H9 (cell line): ENCODE measurements at regions not wholly inside any gene's neighbourhood (a gene's known extent, or its start where the extent isn't known, plus 50 kb on each side); places are given as distances from the start of the nearest gene placed in this dataset.

Source experiments
- DNase-seq: peaks from one replicate; pipeline ENCODE4 v3.0.0-alpha.2; 2017
- H2AFZ ChIP-seq: one replicate; pipeline ENCODE4 v1.6.1; 2013; ENCODE audit warnings: mild to moderate bottlenecking, low read length, control low read depth, moderate library complexity
- H2AK5ac ChIP-seq: 2 replicates; pipeline ENCODE4 v1.6.1; 2013; ENCODE audit warnings: low read length, control low read depth, mixed read lengths; ENCODE audit not compliant: insufficient read length
- H2BK120ac ChIP-seq: one replicate; pipeline ENCODE4 v1.6.1; 2013; ENCODE audit warnings: low read depth, mild to moderate bottlenecking, low read length, control low read depth, inconsistent platforms; ENCODE audit not compliant: poor library complexity, severe bottlenecking
- H2BK12ac ChIP-seq: 2 replicates; pipeline ENCODE4 v1.6.1; 2013; ENCODE audit warnings: low read length, control low read depth, mixed read lengths, low read depth; ENCODE audit not compliant: insufficient read length
- H2BK15ac ChIP-seq: 2 replicates; pipeline ENCODE4 v1.6.1; 2013; ENCODE audit warnings: low read depth, low read length, control low read depth
- H2BK20ac ChIP-seq: one replicate; pipeline ENCODE4 v1.6.1; 2013; ENCODE audit warnings: low read depth, mild to moderate bottlenecking, low read length, control low read depth, inconsistent platforms; ENCODE audit not compliant: poor library complexity, severe bottlenecking
- H2BK5ac ChIP-seq: 2 replicates; pipeline ENCODE4 v1.6.1; 2013; ENCODE audit warnings: low read length, control low read depth, mixed read lengths; ENCODE audit not compliant: insufficient read length
- H3K14ac ChIP-seq: 2 replicates; pipeline ENCODE4 v1.6.1; 2013; ENCODE audit warnings: low read length, control low read depth; ENCODE audit not compliant: insufficient read depth
- H3K18ac ChIP-seq: 2 replicates; pipeline ENCODE4 v1.6.1; 2013; ENCODE audit warnings: low read depth, mild to moderate bottlenecking, mixed read lengths, low read length, control low read depth; ENCODE audit not compliant: insufficient read length
- H3K23ac ChIP-seq: 2 replicates; pipeline ENCODE4 v1.6.1; 2013; ENCODE audit warnings: low read length, control low read depth, mixed read lengths, low read depth; ENCODE audit not compliant: insufficient read length
- H3K23me2 ChIP-seq: 2 replicates; pipeline ENCODE4 v1.6.1; 2013; ENCODE audit warnings: low read depth, mild to moderate bottlenecking, mixed read lengths, low read length, control low read depth; ENCODE audit not compliant: insufficient read length, poor library complexity, severe bottlenecking
- H3K27ac ChIP-seq: 2 replicates; pipeline ENCODE4 v1.5.1; 2013; ENCODE audit warnings: low read length, control low read depth, mixed read lengths, low read depth; ENCODE audit not compliant: insufficient read length
- H3K27me3 ChIP-seq: 2 replicates; pipeline ENCODE4 v1.6.1; 2013; ENCODE audit warnings: low read length, control low read depth, inconsistent platforms; ENCODE audit not compliant: insufficient read depth
- H3K4ac ChIP-seq: 2 replicates; pipeline ENCODE4 v1.6.1; 2013; ENCODE audit warnings: low read depth, mild to moderate bottlenecking, control low read depth, inconsistent platforms, low read length, moderate library complexity
- H3K4me1 ChIP-seq: 2 replicates; pipeline ENCODE4 v1.6.1; 2013; ENCODE audit warnings: low read length, control low read depth, inconsistent platforms; ENCODE audit not compliant: insufficient read depth
- H3K4me2 ChIP-seq: 2 replicates; pipeline ENCODE4 v1.6.1; 2013; ENCODE audit warnings: low read length, control low read depth, mixed read lengths; ENCODE audit not compliant: insufficient read length, insufficient read depth
- H3K56ac ChIP-seq: 2 replicates; pipeline ENCODE4 v1.6.1; 2013; ENCODE audit warnings: low read depth, mild to moderate bottlenecking, mixed read lengths, low read length, control low read depth; ENCODE audit not compliant: insufficient read length
- H3K79me1 ChIP-seq: 2 replicates; pipeline ENCODE4 v1.6.1; 2013; ENCODE audit warnings: low read depth, mild to moderate bottlenecking, moderate library complexity, low read length, control low read depth, inconsistent platforms; ENCODE audit not compliant: insufficient read depth, poor library complexity, severe bottlenecking
- H3K79me2 ChIP-seq: 2 replicates; pipeline ENCODE4 v1.6.1; 2013; ENCODE audit warnings: low read length, control low read depth, inconsistent platforms; ENCODE audit not compliant: insufficient read depth
- H3K9ac ChIP-seq: 2 replicates; pipeline ENCODE4 v1.6.1; 2013; ENCODE audit warnings: low read length, control low read depth, mixed read lengths; ENCODE audit not compliant: insufficient read length; ENCODE audit errors: extremely low read depth
- H3K9me3 ChIP-seq: one replicate; pipeline ENCODE4 v1.6.1; 2013; ENCODE audit warnings: low read depth, low read length, inconsistent platforms; ENCODE audit not compliant: control insufficient read depth
- H3T11ph ChIP-seq: one replicate; pipeline ENCODE4 v1.6.1; 2013; ENCODE audit warnings: mild to moderate bottlenecking, low read length, control low read depth, inconsistent platforms
- H4K20me1 ChIP-seq: one replicate; pipeline ENCODE4 v1.6.1; 2013; ENCODE audit not compliant: control insufficient read depth, insufficient read length, insufficient read depth
- H4K5ac ChIP-seq: 2 replicates; pipeline ENCODE4 v1.6.1; 2013; ENCODE audit warnings: low read depth, mild to moderate bottlenecking, mixed read lengths, low read length, control low read depth; ENCODE audit not compliant: insufficient read length
- H4K8ac ChIP-seq: replicated peaks from 2 replicates; pipeline ENCODE4 v1.6.1; 2013; ENCODE audit warnings: low read length, control low read depth, mixed read lengths, low read depth; ENCODE audit not compliant: insufficient read length
- H4K91ac ChIP-seq: 2 replicates; pipeline ENCODE4 v1.6.1; 2013; ENCODE audit warnings: low read depth, mild to moderate bottlenecking, moderate library complexity, mixed read lengths, low read length, control low read depth; ENCODE audit not compliant: insufficient read length
- H3K27ac Mint-ChIP-seq, 3 experiments: 2 replicates in 2 of 3; 3 replicates in 1 of 3; pipeline ENCODE4 v1.8.0; 2020 to 2021; ENCODE audit warnings: mixed read lengths in 3 of 3, mild to moderate bottlenecking in 1 of 3, moderate library complexity in 1 of 3
- H3K27me3 Mint-ChIP-seq: 2 replicates; pipeline ENCODE4 v1.8.0; 2021; ENCODE audit warnings: low read depth, mild to moderate bottlenecking, moderate library complexity, mixed read lengths
- H3K36me3 Mint-ChIP-seq, 3 experiments: 2 replicates in 2 of 3; 3 replicates in 1 of 3; pipeline ENCODE4 v1.8.0; 2020 to 2021; ENCODE audit warnings: low read depth in 3 of 3, mixed read lengths in 3 of 3; ENCODE audit not compliant: insufficient read depth in 1 of 3
- H3K4me1 Mint-ChIP-seq, 2 experiments: 2 replicates each; pipeline ENCODE4 v1.8.0; 2020; ENCODE audit warnings: mixed read lengths in 2 of 2
- H3K4me3 Mint-ChIP-seq, 2 experiments: 2 replicates in 1 of 2; 3 replicates in 1 of 2; pipeline ENCODE4 v1.8.0; 2020 to 2021; ENCODE audit warnings: mild to moderate bottlenecking in 2 of 2, mixed read lengths in 2 of 2, moderate library complexity in 1 of 2
- H3K9me3 Mint-ChIP-seq, 2 experiments: 2 replicates in 1 of 2; 3 replicates in 1 of 2; pipeline ENCODE4 v1.8.0; 2020; ENCODE audit warnings: mild to moderate bottlenecking in 2 of 2, mixed read lengths in 2 of 2, moderate library complexity in 1 of 2
- WGBS: extraction: QIAGEN DNeasy Blood & Tissue Kit; methylation state at CpG from one replicate; pipeline ENCODE4 v1.1.7; 2013; ENCODE audit warnings: missing lambda C conversion rate, low lambda C conversion rate, mixed read lengths; ENCODE audit not compliant: insufficient read length; ENCODE audit errors: extremely low coverage; 5-methylcytosine and 5-hydroxymethylcytosine counted together
- TF ChIP-seq, protein P1 (sequence below): fragments of 200-600 bp; sonication (generic); conservative IDR thresholded peaks from 3 replicates; pipeline ENCODE4 v1.8.0; 2021; ENCODE audit warnings: antibody characterized with exemption, mild to moderate bottlenecking

DNA sequence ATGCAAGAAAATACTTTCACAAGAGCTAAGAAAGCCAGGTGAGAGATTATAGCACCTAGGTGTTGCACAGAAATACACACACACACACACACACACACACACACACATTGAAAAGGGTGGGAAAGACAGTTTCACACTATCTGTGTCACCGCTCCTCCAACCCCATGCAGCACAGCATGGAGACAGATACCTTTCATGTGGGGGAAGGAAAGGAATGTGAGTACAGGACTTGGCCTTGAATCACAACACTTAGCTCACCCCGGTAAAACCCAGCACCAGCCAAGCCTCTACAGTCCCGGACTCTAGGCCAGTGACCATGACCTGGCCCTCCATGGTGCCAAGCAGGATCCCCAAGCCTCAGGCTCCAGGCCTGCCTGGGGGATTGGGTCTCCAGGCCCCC, 462.0 kb upstream of the SPRY2 start:
- Histone ChIP-seq H2AFZ (no peak overlapping the region), H3K14ac (no peak overlapping the region; the same call in 1 of the 2 replicates), H2BK20ac (no peak overlapping the region), H2BK120ac (no peak overlapping the region), H4K91ac (no peak overlapping the region), H3K27me3 (no peaks in the 10 kb centered on the region), H2AK5ac (no peak overlapping the region), H4K20me1 (no peaks in the 10 kb centered on the region), H3K56ac (no peak overlapping the region), H2BK12ac (no peak overlapping the region), H3K18ac (no peak overlapping the region), H3K23me2 (no peaks in the 10 kb centered on the region), H3K4me1 (no peaks in the 10 kb centered on the region; the same call in 1 of the 2 replicates), H3K9me3 (no peaks in the 10 kb centered on the region), H3T11ph (no peak overlapping the region), H3K79me2 (no peaks in the 10 kb centered on the region), H3K27ac (no peak overlapping the region), H3K23ac (no peak overlapping the region), H3K4me2 (no peak overlapping the region), H3K9ac (no peak overlapping the region), H2BK15ac (no peak overlapping the region), H4K8ac (no peak overlapping the region), H2BK5ac (no peak overlapping the region), H4K5ac (no peak overlapping the region), H3K4ac (no peak overlapping the region), H3K79me1 (no peaks in the 10 kb centered on the region)
- WGBS: no CpG with 5 or more reads among the region's 3 CpGs
- no peak for DNase-seq
- no peaks in the 10 kb centered on the region for H3K9me3 Mint-ChIP-seq
- TF ChIP-seq, protein P1, sequence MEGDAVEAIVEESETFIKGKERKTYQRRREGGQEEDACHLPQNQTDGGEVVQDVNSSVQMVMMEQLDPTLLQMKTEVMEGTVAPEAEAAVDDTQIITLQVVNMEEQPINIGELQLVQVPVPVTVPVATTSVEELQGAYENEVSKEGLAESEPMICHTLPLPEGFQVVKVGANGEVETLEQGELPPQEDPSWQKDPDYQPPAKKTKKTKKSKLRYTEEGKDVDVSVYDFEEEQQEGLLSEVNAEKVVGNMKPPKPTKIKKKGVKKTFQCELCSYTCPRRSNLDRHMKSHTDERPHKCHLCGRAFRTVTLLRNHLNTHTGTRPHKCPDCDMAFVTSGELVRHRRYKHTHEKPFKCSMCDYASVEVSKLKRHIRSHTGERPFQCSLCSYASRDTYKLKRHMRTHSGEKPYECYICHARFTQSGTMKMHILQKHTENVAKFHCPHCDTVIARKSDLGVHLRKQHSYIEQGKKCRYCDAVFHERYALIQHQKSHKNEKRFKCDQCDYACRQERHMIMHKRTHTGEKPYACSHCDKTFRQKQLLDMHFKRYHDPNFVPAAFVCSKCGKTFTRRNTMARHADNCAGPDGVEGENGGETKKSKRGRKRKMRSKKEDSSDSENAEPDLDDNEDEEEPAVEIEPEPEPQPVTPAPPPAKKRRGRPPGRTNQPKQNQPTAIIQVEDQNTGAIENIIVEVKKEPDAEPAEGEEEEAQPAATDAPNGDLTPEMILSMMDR: no peak
- no peaks in the 10 kb centered on the region for H3K36me3 Mint-ChIP-seq
- H3K4me3 Mint-ChIP-seq: no peak overlapping the region
- no peaks in the 10 kb centered on the region; the same call in 1 of the 2 replicates for H3K27me3 Mint-ChIP-seq
- H3K27ac Mint-ChIP-seq: no peak overlapping the region
- 0 out of 4 replicates have a peak, but pooled peaks cover 0 to 2% of the 10 kb centered on the region in 2 experiments for H3K4me1 Mint-ChIP-seq
